HG02571 (cell line): ENCODE measurements at regions not wholly inside any gene's neighbourhood (a gene's known extent, or its start where the extent isn't known, plus 50 kb on each side); places are given as distances from the start of the nearest gene placed in this dataset.

ENCODE experiments used
- ATAC-seq: cut with Tn5 transposase; IDR thresholded peaks from one replicate; pipeline ENCODE4 v1.9.1; 2021; ENCODE audit warnings: mild to moderate bottlenecking, moderate library complexity; ENCODE audit not compliant: unreplicated experiment

DNA sequence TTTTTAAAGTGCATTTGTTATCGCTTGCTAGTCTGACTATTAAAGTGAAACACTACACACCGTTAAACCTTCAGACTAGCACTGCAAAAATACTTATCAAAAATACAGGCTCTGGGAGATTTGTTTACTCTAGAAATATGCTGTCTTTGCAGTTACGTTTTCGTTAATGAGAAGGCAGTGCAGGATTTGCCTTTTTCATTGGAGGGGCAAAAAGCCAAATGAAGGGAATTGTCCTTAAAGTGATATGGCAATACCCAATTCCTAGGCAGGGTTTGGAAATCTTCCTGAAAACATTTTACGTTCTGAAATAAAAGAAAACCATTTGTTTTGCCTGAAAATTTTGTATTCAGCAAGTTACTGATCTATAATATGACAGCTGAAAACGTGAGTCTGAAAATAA is 1800.2 kb downstream of the MAT2B start:
- no peak for ATAC-seq

DNA sequence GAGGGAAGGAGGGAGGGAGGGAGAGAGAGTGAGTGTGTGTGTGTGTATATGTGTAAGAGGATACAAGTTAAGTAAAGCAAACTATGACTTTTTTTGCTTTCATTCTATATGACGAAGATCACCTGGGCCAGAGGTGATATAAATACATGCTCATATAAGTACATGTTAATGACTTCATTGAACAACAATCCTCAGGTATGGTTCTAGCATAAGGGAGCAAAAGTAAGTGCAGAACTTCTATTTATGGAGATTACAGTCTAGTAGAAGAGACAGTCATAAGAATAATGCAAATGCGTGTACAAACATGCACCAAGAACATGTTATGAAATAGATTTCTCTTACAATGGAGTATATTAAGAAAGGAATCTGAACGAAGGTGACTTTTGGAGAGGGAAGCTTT is 1804.0 kb downstream of the MAT2B start:
- ATAC-seq: no peak

DNA sequence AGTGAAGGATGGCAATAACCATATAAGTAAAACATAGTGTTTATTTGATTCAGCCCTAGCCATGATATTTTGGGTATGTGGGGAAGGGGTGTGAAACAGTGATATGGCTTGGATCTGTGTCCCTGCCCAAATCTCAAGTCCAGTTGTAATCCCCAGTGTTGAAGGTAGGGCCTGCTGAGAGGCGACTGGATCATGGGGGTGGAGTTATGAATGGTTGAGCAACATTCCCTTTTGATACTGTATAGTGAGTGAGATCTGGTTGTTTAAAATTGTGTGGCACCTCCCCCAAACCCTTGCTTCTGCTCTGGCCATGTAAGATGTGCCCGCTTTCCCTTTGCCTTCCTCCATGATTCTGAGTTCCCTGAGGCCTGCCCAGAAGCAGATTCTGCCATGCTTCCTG is 1804.6 kb downstream of the MAT2B start:
- no peak for ATAC-seq

DNA sequence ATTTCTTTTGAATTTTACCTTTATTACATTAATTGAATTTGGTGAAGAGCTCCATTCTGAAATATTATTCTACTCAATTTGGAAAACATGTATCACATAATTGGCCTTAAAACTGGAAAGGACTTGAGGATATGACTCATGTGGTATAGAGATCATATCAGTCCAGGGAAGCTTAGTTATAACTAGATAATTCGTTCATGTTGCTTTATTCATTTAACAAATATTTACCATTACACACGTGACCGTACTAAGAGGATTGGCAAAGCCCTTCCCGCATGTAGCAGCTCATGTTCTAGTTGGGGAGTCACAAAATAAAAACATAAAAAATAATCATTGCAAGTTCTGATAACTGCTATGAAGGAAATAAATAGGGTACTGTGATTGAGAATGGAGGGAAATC is 1816.5 kb downstream of the MAT2B start:
- ATAC-seq: no peak

DNA sequence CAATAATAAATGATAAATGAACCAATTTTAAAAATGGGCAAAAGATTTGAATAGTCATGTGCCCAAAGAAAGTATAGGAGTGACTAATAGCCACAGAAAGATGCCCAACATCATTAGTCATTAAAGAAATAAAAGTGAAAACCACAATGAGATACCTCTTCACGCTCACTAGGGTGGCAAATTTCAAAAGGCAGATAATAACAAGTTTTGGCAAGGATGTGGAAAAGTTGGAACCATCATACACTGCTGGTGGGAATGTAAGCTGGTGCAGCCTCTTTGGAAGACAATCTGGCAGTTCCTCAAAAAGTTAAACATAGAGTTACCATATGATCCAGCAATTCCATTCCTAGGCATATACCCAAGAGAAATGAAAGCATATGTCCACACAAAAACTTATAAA is 1819.8 kb downstream of the MAT2B start:
- ATAC-seq: no peak

DNA sequence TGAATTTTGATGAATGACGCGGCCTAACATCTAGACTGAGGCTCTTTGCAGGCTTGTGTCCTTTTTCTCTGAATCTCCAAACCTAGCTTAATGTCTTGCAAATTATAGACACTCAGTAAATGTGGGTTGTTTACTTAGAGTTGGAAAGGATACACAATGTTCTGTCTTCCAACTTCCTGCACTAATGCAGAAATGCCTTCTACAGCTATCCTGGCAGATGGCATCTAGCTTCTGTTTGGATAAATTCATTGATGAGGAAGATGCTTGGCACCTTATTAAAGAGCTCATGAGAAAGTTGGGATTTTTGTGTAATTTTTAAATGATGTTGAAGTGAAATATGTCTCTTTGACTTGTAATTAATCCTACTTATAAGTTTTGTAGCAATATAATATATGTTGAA is 1822.2 kb downstream of the MAT2B start:
- ATAC-seq: no peak

DNA sequence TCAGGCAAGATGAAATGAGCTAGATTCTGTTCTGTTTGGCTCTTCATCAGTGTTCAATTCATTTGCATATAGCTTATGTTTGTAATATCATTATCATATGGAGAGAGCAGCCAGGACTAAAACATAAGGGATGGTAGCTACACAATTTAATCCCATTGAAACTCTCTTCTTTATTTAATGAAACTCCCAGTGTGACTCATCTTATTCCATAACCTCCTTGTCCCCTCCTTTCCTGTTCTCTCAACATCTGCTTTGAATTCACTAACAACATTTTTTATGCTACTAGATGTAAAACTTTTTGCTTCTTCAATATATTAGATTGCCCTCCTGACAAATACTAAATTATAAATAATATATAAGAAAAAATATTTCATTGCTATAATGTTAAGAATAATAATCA is 1823.4 kb downstream of the MAT2B start:
- ATAC-seq: no peak

DNA sequence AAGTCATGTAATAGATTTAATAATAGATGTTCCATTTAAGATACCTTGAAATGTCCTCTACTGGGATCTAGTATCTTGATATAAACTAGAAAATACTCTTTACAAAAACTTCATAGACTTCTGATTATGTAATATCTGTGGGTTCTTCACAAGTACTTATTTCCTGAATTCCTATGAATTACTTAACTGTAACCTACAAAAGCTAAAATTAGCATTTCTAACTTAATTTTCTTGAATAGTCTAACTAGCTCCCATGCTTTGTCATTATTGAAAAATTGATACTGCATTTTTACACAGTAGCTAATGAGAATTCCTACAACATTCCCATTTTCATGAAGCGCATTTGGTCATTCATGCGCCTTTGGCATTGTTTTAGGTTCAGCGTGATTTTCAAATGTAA is 1828.2 kb downstream of the MAT2B start:
- no peak for ATAC-seq

DNA sequence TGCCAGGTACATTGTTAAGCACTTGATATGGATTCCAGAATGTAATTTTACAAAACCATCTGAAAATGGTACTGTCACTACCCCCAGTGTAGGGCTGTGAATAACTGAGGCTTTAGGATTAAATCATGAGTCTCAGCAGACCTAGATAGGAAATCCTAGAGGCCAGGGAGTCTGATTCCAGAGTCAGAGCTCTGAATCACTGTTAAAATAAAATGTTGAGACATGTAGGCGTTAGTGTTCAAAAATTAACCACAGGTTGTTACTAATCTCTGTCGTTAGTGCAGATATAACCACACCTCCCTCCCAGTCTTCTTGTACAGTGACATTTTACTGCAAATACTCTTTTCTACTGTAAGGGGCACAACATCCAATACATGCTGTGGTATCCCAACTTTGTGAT is 1828.8 kb downstream of the MAT2B start:
- ATAC-seq: no peak

DNA sequence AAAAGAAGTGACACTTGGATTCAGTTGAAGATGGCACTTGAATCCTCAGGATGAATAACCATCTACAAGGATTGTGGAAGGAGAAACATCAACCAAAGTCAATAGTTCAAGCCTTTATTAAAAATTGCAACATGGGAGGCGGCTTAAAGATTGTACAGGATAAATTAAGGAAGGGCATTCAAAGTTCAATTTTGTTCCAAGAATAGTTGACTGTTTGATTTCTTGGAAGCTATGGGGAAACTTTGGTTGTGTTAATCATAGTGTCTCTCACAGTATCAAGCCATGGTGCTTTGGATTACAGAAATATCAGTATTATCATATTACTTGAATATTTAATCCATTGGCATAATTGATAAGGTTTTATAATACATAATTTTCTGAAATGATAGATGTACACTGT is 1844.3 kb downstream of the MAT2B start:
- no peak for ATAC-seq

DNA sequence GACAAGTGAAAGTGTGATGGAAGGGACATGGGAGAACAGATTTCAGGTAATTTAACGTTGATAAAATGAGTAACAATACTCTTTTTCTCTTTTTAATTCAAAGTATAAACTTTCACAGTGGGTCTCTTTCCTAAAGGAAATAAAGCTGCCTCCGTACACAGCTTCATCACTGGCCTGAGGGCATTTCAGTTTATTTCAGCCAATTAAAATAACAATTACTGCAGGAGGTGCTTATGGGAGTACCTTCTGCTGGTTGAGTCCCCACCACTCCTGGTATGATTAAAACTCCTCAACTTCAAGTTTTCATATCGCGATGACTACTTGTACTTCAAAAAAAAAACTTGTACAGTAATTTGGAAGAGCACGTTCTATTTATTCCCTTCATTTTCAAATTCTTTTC is 1845.9 kb downstream of the MAT2B start:
- no peak for ATAC-seq

DNA sequence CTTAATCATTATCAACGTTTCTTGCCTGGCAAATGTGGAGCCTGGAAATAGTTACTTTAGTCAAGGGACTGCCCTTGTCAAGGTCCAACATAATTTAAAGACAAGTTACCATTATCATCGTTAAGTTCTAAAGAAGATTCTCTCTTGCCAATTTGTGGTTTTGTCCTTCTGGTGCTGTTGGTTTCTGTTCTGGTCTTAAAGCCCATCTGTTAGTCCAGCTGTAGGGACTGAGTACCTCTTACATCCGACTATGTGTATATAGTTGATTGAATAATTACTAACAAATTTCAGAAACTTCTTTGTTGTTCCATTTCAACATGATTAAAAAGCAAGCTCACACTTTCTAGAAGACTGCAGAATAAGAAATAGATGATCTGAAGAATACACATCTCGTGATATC is 1854.9 kb downstream of the MAT2B start:
- ATAC-seq: no peak

DNA sequence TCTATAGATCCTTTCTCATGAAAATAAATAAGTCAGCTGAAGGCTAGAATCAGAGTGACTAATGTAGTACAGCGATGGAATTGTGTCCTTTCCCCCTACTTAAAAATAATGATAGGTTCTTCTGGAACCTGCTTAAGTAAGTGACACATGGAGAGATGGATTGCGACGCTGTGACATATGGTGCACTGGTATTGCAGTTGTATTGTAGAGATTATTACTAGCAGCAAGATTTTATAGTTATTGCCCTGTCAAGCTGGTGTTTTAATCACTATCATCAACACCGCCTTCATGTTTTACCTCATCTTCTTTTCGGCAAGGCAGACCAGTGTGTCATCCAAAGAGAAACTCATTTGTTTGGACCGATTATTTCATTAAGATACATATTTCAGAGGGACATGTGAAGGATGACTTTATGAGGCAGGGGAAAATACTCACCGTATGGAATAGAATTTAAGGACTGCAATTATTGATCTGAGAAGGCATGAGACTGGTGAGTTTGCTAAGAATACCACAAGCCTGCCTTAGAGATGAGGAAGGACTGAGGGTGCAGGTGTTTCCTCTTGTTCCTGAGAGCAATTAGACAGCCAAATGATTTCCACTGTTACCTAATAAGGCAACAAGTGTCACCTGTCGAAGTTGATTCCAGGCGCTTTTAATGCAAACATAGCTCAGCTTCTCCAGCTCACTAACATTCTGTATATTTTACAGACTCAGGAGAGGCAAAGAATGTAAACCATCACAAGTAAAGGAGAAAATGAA is 1855.5 kb downstream of the MAT2B start:
- ATAC-seq: no peak

DNA sequence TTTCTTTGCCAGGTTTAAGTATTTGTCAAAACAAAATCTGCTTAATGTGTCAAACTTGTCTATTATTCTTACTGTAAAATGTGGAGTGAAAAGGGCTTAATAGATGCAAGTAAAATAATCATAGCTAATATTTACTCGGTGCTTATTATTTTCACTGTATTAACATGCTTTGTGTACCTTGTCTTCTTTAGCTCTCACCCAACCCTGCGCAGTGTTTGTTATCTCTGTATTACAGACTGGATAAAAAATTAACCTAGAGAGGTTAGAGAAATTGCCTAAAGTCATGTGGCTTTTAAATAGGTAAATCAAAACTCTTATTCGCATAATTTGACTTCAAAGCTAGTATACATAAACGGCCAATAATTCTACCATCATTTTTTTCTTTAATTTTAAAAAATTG is 1864.8 kb downstream of the MAT2B start:
- no peak for ATAC-seq

DNA sequence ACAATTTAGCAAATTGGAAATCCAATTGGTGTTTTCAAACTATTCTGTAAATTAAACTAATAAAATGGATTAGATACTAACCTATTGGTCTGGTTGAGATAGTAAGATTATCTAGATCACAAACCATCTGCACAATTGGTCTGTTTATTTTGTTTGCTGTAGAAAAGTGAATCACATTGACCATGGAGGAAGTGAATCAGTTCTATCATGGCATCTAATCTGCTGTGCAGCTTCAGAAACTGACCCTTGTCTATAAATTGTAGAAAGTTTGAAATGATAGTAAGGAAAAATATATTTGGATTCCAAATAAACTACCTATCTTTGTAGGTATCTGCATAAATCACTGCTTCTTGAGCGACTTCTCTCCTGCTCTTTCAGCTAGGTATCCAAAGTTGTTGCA is 1865.4 kb downstream of the MAT2B start:
- no peak for ATAC-seq

DNA sequence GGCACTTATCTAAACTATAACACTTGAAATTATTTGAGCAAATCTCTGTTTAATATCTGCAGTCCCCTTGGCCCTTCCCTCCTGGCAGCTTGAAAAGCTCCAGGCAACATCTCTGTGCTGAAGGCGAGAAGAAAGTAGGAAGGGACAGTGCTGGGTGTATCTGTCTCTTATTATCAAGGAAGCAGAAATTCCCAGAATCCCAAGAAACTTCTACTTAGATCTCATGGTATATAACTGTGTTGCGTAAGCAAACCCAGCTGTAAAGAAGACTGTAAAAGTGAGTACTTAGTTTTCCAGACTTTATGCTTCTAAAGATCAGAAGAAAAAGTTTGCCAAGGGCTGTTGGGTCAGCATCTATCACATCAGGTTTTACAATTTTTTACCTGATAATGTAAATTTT is 1869.8 kb downstream of the MAT2B start:
- no peak for ATAC-seq

DNA sequence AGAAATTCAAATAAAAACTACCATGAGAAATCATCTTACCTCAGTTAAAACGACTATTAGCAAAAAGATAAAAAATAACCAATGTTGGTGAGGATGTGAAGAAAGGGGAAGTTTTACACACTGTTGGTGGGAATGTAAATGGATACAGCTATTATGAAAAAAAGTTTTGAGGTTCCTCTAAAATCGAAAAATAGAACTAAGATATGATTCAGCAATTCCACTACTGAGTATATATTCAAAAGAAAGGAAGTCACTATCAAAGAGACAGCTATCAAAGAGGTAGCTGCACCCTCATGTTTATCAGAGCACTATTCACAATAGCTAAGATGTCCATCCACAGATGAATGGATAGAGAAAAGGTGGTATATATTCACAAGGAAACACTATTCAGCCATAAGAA is 1888.4 kb downstream of the MAT2B start:
- no peak for ATAC-seq

DNA sequence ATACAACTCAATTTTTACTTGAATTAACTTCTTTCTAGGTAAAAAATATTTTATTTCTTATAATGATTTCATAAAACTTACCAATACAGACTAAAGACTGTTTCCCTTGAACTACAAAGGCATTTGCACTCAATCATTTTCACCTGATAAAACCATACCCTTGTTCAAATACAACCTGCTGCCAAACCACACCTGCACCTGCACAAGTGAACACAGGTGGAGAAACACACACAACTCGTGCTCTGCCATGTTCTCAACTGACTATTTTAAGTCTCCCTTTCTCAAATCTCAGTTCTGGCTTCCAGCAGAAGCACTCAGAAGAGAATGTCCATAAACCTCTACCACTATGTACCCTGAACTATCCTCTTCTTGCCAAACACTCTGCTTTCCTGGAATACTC is 1892.1 kb downstream of the MAT2B start:
- ATAC-seq: no peak

DNA sequence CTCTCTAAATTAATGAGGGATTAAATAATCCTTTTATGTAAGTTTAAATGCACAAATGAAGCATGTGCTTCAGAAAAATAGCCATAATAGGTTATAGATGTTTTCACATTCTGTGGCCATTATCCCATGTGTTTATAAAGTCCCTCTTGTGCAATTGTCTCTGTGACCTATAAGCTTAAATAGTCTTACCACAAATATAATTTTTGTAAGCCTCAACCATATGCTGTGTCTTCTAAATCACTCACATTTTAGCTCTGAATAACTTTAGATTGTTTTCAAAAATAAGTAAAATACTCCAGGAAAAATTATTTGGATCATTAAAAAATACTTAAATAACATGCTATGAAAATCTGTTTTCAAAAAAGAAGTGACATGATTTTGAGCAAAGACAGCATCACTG is 1894.7 kb downstream of the MAT2B start:
- no peak for ATAC-seq

DNA sequence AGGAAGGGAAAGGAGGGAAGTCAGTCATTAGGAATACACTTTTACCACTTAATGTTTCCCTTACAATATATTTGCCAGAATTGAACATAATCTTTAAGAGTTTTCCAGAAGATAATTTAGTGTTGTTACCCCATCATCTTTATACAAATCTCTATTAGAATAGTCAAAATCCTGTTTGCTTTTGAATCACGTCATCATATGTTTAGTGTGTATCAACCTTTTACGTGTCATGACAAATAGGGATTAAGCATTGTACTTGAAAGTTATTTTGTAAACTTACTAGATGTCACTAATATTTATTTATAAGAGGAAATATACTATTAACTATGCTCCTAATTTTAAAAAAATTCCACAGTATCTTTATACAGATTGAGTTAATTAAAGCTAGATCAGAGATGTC is 1899.5 kb downstream of the MAT2B start:
- no peak for ATAC-seq

DNA sequence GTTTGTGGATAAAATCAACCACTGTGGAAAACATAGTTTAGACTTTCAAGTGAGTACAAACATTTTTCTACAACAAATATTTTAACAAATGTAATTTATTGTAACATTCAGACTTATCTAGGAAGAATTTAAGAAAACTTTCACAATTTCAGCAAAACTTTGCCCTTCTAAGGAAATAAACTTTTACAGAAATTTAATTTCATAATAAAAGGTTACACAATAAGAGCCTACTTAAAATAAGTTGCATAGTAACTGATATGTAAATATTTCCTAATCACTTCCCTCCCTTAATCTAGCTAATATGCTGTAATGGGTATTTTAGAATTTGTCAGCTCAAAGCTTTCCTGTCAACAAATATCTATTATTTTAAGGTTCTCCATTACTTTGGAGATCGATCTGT is 1899.9 kb downstream of the MAT2B start:
- no peak for ATAC-seq

DNA sequence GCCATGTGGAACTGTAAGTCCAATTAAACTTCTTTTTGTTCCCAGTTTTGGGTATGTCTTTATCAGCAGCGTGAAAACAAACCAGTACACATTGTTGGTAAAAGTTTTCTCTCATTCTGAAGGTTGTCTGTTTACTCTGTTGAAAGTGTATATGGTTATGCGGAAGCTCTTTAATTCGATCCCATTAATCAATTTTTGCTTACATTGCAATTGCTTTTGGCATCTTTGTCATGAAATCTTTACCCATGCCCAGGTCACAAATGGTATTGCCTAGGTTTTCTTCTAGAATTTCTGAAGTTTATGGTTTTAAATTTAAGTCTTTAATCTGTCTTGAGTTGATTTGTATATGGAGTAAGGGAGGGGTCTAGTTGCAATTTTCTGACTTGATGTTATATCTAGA is 1901.9 kb downstream of the MAT2B start:
- ATAC-seq: no peak

DNA sequence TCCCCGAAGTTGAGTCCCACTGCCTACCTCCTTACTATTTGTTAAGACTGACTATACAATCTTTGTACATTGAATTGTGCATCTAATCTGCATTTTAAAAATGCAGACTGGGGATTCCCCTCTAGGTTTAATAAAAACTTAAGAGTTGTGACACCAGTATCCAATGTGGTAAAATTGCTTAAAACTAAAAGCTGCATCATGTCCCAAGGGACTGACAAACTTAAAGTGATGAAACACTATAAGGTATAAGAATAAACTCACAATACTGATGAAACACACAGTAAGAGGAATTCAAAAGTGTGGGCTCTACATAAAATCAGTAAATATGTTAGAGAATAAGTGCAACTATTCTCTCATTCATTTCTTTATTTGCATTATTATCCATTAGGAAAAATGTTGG is 1905.1 kb downstream of the MAT2B start:
- ATAC-seq: no peak
